ENCODE measurements at regions not wholly inside any gene's neighbourhood (a gene's known extent, or its start where the extent isn't known, plus 50 kb on each side); places are given as distances from the start of the nearest gene placed in this dataset.

DNA sequence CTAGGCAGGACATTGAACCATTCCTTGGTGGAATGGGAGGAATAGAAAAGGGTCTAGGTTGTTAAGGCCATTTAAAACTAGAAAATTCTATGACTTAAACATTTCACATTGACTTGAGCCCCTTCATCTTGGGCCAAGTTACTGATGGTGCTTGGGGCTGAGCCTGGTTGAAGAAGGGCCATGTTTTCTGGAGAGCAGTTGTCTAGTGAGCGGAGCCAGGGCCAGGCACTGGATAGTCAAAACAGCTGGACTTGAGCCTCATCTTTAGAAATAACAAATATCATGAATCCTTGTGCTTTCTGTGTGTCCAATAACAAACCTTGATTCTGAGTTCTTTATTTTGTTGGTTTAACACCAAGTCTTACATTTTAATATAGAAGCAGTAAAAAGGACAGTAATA is 134.6 kb upstream of the TCF21 start:
- Histone ChIP-seq H3K4ac (replicated peaks; ENCODE audit: insufficient read length, low read depth, low read length) (no peak overlapping the region), H4K20me1 (replicated peaks in 1 of 2; ENCODE audit: control insufficient read depth in 1 of 2, insufficient read depth in 2 of 2, low read length in 2 of 2) (no peaks in the 10 kb centered on the region), H4K91ac (replicated peaks; ENCODE audit: insufficient read length, low read length) (no peak overlapping the region), H2BK20ac (ENCODE audit: low read length) (no peak overlapping the region), H3K79me1 (ENCODE audit: low read depth, low read length) (no peaks in the 10 kb centered on the region), H4K8ac (ENCODE audit: extremely low read depth, insufficient read depth, low read length) (no peak overlapping the region), H3K79me2 (ENCODE audit: control insufficient read depth in 1 of 2, insufficient read depth in 2 of 2, low read length in 2 of 2) (no peaks in the 10 kb centered on the region), H2BK12ac (ENCODE audit: low read depth, low read length) (no peak overlapping the region), H3K23me2 (ENCODE audit: low read depth, low read length) (no peaks in the 10 kb centered on the region), H2AFZ (ENCODE audit: low read length) (no peak overlapping the region), H3K27ac (ENCODE audit: low read depth, low read length) (no peak overlapping the region), H3K18ac (ENCODE audit: extremely low read depth, low read length) (no peak overlapping the region), H4K5ac (ENCODE audit: insufficient read length, low read depth, low read length) (no peak overlapping the region), H3K14ac (ENCODE audit: insufficient read length) (no peak overlapping the region), H3K23ac (ENCODE audit: insufficient read length) (no peak overlapping the region), H3K4me3 (ENCODE audit: extremely low read depth in 1 of 4, insufficient read depth in 2 of 4, low read depth in 3 of 4, low read length in 4 of 4) (no peak overlapping the region), H3K4me1 (replicated peaks in 1 of 4; ENCODE audit: control insufficient read depth in 3 of 4, insufficient read depth in 4 of 4, low read length in 3 of 4) (no peaks in the 10 kb centered on the region), H3K9ac (replicated peaks in 1 of 4; ENCODE audit: extremely low read depth in 1 of 4, low read depth in 3 of 4, low read length in 3 of 4) (no peak overlapping the region), H3K27me3 (replicated peaks in 1 of 4; ENCODE audit: control insufficient read depth in 3 of 4, extremely low read depth in 1 of 4, insufficient read depth in 3 of 4, low read length in 3 of 4) (no peaks in the 10 kb centered on the region), H2AK5ac (ENCODE audit: low read depth, low read length) (no peak overlapping the region), H3K9me3 (ENCODE audit: insufficient read depth in 2 of 2, low read depth in 1 of 2, low read length in 1 of 2) (no peaks in the 10 kb centered on the region), H3K4me2 (ENCODE audit: insufficient read depth in 1 of 2, low read depth in 2 of 2, low read length in 2 of 2) (no peak overlapping the region), H3K36me3 (ENCODE audit: control insufficient read depth in 2 of 4, insufficient read depth in 4 of 4, low read length in 3 of 4) (no peaks in the 10 kb centered on the region), H2BK15ac (ENCODE audit: low read length) (no peak overlapping the region), H3K56ac (replicated peaks; ENCODE audit: insufficient read length, low read depth, low read length) (no peak overlapping the region), H2BK120ac (replicated peaks; ENCODE audit: low read depth, low read length) (no peak overlapping the region), H2BK5ac (ENCODE audit: low read depth, low read length) (no peak overlapping the region)
- 73% methylated on average over 1 of the region's 1 CpG; no CpG with 5 or more reads in 1 of the 2 experiments for WGBS, 2 experiments (ENCODE audit: extremely low coverage in 1 of 2, insufficient coverage in 1 of 2, insufficient read length in 1 of 2, insufficient replicate concordance in 2 of 2, low coverage in 1 of 2, low lambda C conversion rate in 2 of 2, missing lambda C conversion rate in 1 of 2)
- ChIA-PET CTCF (ENCODE audit: partially characterized antibody) (interaction anchor here (1.4 kb wide), 1 partner anchor 169 kb away, joined by 3 read pairs; no protein-coding TSS in a partner anchor), POLR2A (ENCODE audit: partially characterized antibody) (no interaction called here)
- DNase-seq (ENCODE audit: low read depth in 1 of 2, low spot score in 2 of 2) (no peak), FAIRE-seq (no peak)
- TF ChIP-seq POU5F1 (IDR thresholded peaks at IDR 0.05; ENCODE audit: low read depth, low read length) (no peak), SIX5 (IDR thresholded peaks at IDR 0.05; ENCODE audit: low read depth, low read length) (no peak), EGR1 (IDR thresholded peaks at IDR 0.05; ENCODE audit: borderline replicate concordance, low read depth, low read length) (no peak), RNF2 (IDR thresholded peaks at IDR 0.05; ENCODE audit: borderline replicate concordance, low read depth, low read length, missing control alignments, poor library complexity, severe bottlenecking) (no peak), TCF12 (IDR thresholded peaks at IDR 0.05; ENCODE audit: low read depth, low read length) (no peak), BACH1 (IDR thresholded peaks at IDR 0.05; ENCODE audit: low read length) (no peak), RAD21 (IDR thresholded peaks at IDR 0.05 in 1 of 2, conservative IDR thresholded peaks at IDR 0.05 in 1 of 2; ENCODE audit: low read depth in 2 of 2, low read length in 2 of 2) (no peak), SIN3A (conservative IDR thresholded peaks at IDR 0.05 in 1 of 2, IDR thresholded peaks at IDR 0.05 in 1 of 2; ENCODE audit: low read depth in 1 of 2, low read length in 2 of 2) (no peak), SIRT6 (IDR thresholded peaks at IDR 0.05; ENCODE audit: low read length) (no peak), SP2 (IDR thresholded peaks at IDR 0.05; ENCODE audit: low read length) (no peak), SP4 (IDR thresholded peaks at IDR 0.05; ENCODE audit: low read length) (no peak)

Data from H1 (cell line).